HEK293T (cell line): ENCODE measurements at regions not wholly inside any gene's neighbourhood (a gene's known extent, or its start where the extent isn't known, plus 50 kb on each side); places are given as distances from the start of the nearest gene placed in this dataset.
"Not testable (repeated sequence)": the region's sequence is repeated elsewhere in the genome, so short reads cannot be mapped to it uniquely, and the experiment has no call there.

Experiments
- CTCF ChIA-PET: fragments of 350-600 bp; formaldehyde crosslinking; extraction: SDS; loops from one replicate; lab custom pipeline; 2021; ENCODE audit warnings: antibody characterized with exemption, inconsistent platforms; lab: Yijun Ruan, JAX
- POLR2A ChIA-PET: fragments of 350-600 bp; formaldehyde crosslinking; extraction: SDS; loops from one replicate; lab custom pipeline; 2020; ENCODE audit warnings: antibody characterized with exemption, inconsistent platforms; lab: Yijun Ruan, JAX
- DNase-seq: peaks from one replicate; pipeline ENCODE4 v3.0.0; 2012; ENCODE audit warnings: mixed read lengths; ENCODE audit errors: extremely low spot score
- ARNT ChIP-seq: fragments of 450-650 bp; IDR thresholded peaks from 2 replicates; pipeline ENCODE4 v1.6.1; 2017; ENCODE audit warnings: mild to moderate bottlenecking
- BHLHE40 ChIP-seq: fragments of 450-650 bp; IDR thresholded peaks from 2 replicates; pipeline ENCODE4 v1.6.1; 2016; ENCODE audit warnings: mild to moderate bottlenecking, moderate library complexity, borderline replicate concordance
- CTBP1 ChIP-seq: fragments of 450-650 bp; IDR thresholded peaks from 2 replicates; pipeline ENCODE4 v1.6.1; 2016; ENCODE audit warnings: borderline replicate concordance
- ELF4 ChIP-seq: fragments of 450-650 bp; IDR thresholded peaks from 2 replicates; pipeline ENCODE4 v1.6.1; 2017; ENCODE audit warnings: antibody characterized with exemption
- FOXA1 ChIP-seq: fragments of 450-650 bp; IDR thresholded peaks from 2 replicates; pipeline ENCODE4 v1.6.1; 2016; ENCODE audit warnings: mild to moderate bottlenecking
- FOXK2 ChIP-seq: fragments of 450-650 bp; IDR thresholded peaks from 2 replicates; pipeline ENCODE4 v1.6.1; 2016; ENCODE audit warnings: mild to moderate bottlenecking
- FOXM1 ChIP-seq: fragments of 450-650 bp; IDR thresholded peaks from 2 replicates; pipeline ENCODE4 v1.6.1; 2017; ENCODE audit warnings: mild to moderate bottlenecking, borderline replicate concordance
- HDGF ChIP-seq: fragments of 450-650 bp; IDR thresholded peaks from 2 replicates; pipeline ENCODE4 v1.6.1; 2017; ENCODE audit warnings: antibody characterized with exemption, borderline replicate concordance
- L3MBTL2 ChIP-seq: fragments of 450-650 bp; conservative IDR thresholded peaks from 2 replicates; pipeline ENCODE4 v1.6.1; 2016; ENCODE audit warnings: mild to moderate bottlenecking
- LEF1 ChIP-seq: fragments of 450-650 bp; IDR thresholded peaks from 2 replicates; pipeline ENCODE4 v1.6.1; 2017; ENCODE audit warnings: mild to moderate bottlenecking, borderline replicate concordance
- NFRKB ChIP-seq: fragments of 450-650 bp; IDR thresholded peaks from 2 replicates; pipeline ENCODE4 v1.6.1; 2016; ENCODE audit warnings: mild to moderate bottlenecking, moderate library complexity
- PKNOX1 ChIP-seq: fragments of 450-650 bp; IDR thresholded peaks from 2 replicates; pipeline ENCODE4 v1.6.1; 2016
- SP1 ChIP-seq: fragments of 450-650 bp; IDR thresholded peaks from 2 replicates; pipeline ENCODE4 v1.6.1; 2017
- SUZ12 ChIP-seq: fragments of 450-650 bp; IDR thresholded peaks from 2 replicates; pipeline ENCODE4 v1.6.1; 2016; ENCODE audit warnings: mild to moderate bottlenecking
- TARDBP ChIP-seq: fragments of 450-650 bp; IDR thresholded peaks from 2 replicates; pipeline ENCODE4 v1.6.1; 2016
- ZNF384 ChIP-seq: fragments of 450-650 bp; IDR thresholded peaks from 2 replicates; pipeline ENCODE4 v1.6.1; 2016

- no peak for TF ChIP-seq HDGF
- no peak for TF ChIP-seq L3MBTL2
- TF ChIP-seq NFRKB, result no peak
- TF ChIP-seq ARNT, result no peak
- TF ChIP-seq ELF4, result no peak
- TF ChIP-seq FOXK2, result no peak
- no peak for TF ChIP-seq TARDBP
- TF ChIP-seq LEF1, result no peak
- no peak for TF ChIP-seq BHLHE40
- no peak for TF ChIP-seq FOXA1
- no peak for TF ChIP-seq FOXM1
- no peak for TF ChIP-seq CTBP1
- TF ChIP-seq ZNF384, result no peak
- no peak for TF ChIP-seq SP1
- no peak for TF ChIP-seq PKNOX1
- TF ChIP-seq SUZ12, result no peak
- ChIA-PET CTCF (interaction anchor here (0.7 to 2.5 kb wide), 6 partner anchors 22 to 1711 kb away, joined by 3 to 10 read pairs (median 4); no protein-coding TSS in a partner anchor), POLR2A (no interaction called here)
- DNase-seq, result no peak
Measured at GRCh38 chr14:34300330-34300729, 161.7 kb downstream of the SPTSSA start.

GRCh38 chr14:34299360-34299759 lies 162.7 kb downstream of the SPTSSA start:
- no peak for DNase-seq
- TF ChIP-seq NFRKB (no peak), SUZ12 (no peak), ZNF384 (no peak), TARDBP (no peak), LEF1 (no peak), BHLHE40 (no peak), FOXA1 (no peak), FOXK2 (no peak), FOXM1 (no peak), L3MBTL2 (no peak), SP1 (no peak), PKNOX1 (no peak)
- ChIA-PET CTCF (no interaction called here), POLR2A (no interaction called here)

GRCh38 chr14:34297786-34298520 lies 164.1 kb downstream of the SPTSSA start:
- POLR2A ChIA-PET, result no interaction called here
- TF ChIP-seq HDGF (no peak), L3MBTL2 (no peak)
- no peak for DNase-seq
- CTCF ChIA-PET, result no interaction called here

GRCh38 chr14:34283590-34283989 lies 178.4 kb downstream of the SPTSSA start:
- ChIA-PET POLR2A (no interaction called here), CTCF (no interaction called here)
- DNase-seq, result no peak
- no peak for TF ChIP-seq FOXA1
- TF ChIP-seq ELF4, result no peak
- TF ChIP-seq FOXK2, result no peak
- no peak for TF ChIP-seq HDGF

- TF ChIP-seq LEF1 (no peak), SP1 (no peak), FOXK2 (no peak), ELF4 (no peak), ARNT (no peak), TARDBP (no peak)
- CTCF ChIA-PET, result no interaction called here
- DNase-seq, result no peak
- POLR2A ChIA-PET, result no interaction called here
Measured at GRCh38 chr14:34277191-34277590, 184.8 kb downstream of the SPTSSA start.

- DNase-seq, result no peak
- ChIA-PET POLR2A (no interaction called here), CTCF (no interaction called here)
- TF ChIP-seq TARDBP, result no peak
- no peak for TF ChIP-seq FOXK2
- no peak for TF ChIP-seq PKNOX1
- TF ChIP-seq CTBP1, result no peak
- no peak for TF ChIP-seq ZNF384
- no peak for TF ChIP-seq FOXA1
- no peak for TF ChIP-seq HDGF
- no peak for TF ChIP-seq SP1
- TF ChIP-seq NFRKB, result no peak
- no peak for TF ChIP-seq BHLHE40
- no peak for TF ChIP-seq ELF4
Measured at GRCh38 chr14:34275530-34275929, 186.5 kb downstream of the SPTSSA start.

GRCh38 chr14:34275078-34275477 lies 187.0 kb downstream of the SPTSSA start:
- ChIA-PET CTCF (no interaction called here), POLR2A (no interaction called here)
- no peak for DNase-seq
- TF ChIP-seq ZNF384, result no peak
- 0 out of 2 replicates have a peak, but pooled peaks have one; percentile 2 for TF ChIP-seq PKNOX1

- POLR2A ChIA-PET, CTCF ChIA-PET, DNase-seq: not testable (repeated sequence)
Measured at GRCh38 chr14:34273716-34274115, 188.3 kb downstream of the SPTSSA start.
